ENCODE measurements at regions not wholly inside any gene's neighbourhood (a gene's known extent, or its start where the extent isn't known, plus 50 kb on each side); places are given as distances from the start of the nearest gene placed in this dataset.
A peak's percentile ranks its signal among the peaks of the same experiment; 100 is the strongest.

DNA sequence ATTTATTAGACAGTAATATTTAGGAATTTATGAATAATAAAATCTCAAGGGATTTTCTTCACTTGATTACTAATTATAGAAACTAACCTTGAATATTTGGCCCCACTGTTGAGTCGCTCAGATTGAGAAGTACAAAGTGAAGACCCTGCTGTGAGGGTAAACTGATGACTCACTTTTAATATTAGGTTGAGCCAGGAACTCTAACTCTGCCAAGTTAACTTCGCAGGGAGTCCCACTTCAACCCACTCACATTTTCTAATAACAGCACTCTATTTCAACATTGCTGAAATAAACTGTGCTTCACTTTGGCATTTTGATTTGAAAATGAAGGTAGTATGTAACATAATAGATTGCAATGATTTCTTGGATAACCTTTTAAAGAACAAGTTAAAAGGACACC lies 200.7 kb downstream of the POLR1F start:
- intact Hi-C loops (cut with DNase I): no loop called here
- FAIRE-seq: no peak
- Histone ChIP-seq H3K4me1 (no peaks in the 10 kb centered on the region), H3K4me3 (no peak overlapping the region), H3K36me3 (no peaks in the 10 kb centered on the region), H3K27ac (no peak overlapping the region), H3K27me3 (no peaks in the 10 kb centered on the region), H3K9me3 (no peaks in the 10 kb centered on the region)
- DNase-seq: no peak
- WGBS, 2 donors: 46 to 55% methylated on average over 2 of the region's 2 CpGs
- TF ChIP-seq, protein P1, sequence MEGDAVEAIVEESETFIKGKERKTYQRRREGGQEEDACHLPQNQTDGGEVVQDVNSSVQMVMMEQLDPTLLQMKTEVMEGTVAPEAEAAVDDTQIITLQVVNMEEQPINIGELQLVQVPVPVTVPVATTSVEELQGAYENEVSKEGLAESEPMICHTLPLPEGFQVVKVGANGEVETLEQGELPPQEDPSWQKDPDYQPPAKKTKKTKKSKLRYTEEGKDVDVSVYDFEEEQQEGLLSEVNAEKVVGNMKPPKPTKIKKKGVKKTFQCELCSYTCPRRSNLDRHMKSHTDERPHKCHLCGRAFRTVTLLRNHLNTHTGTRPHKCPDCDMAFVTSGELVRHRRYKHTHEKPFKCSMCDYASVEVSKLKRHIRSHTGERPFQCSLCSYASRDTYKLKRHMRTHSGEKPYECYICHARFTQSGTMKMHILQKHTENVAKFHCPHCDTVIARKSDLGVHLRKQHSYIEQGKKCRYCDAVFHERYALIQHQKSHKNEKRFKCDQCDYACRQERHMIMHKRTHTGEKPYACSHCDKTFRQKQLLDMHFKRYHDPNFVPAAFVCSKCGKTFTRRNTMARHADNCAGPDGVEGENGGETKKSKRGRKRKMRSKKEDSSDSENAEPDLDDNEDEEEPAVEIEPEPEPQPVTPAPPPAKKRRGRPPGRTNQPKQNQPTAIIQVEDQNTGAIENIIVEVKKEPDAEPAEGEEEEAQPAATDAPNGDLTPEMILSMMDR (IDR thresholded peaks at IDR 0.05): no peak
- no peak for ATAC-seq

DNA sequence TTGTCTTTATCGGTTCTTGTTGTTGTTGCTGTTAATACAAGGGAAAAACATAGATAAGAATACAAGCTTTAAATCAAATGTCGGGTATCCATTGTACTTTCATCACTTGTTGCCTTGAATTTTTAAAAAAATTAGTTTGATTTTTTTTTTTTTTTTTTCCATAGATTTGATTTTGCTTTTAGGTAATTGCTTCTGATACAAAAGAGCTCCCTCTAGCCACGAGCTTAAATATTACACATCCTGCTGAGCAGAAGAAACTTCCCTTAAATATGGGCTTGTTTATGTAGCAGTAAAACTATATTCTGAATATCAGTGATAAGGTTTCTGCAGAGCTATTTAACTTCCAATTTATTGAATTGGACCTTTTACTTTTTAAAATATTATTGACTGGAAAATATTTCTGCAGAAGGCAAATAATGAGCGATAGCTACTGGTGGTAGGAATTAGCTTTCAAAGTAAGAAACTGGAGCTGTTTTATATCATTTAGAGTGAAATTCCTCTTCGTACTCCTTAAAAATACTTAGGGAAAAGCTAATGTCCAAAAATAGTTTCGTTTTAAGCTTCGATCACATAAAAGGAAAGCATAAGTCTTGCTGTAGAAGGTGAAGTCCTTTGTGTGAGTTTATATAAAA lies 216.9 kb downstream of the POLR1F start:
- peak; percentile 41 for FAIRE-seq
- TF ChIP-seq, protein P1 (IDR thresholded peaks at IDR 0.05): peak in 2 of 4 donors; percentile 21 to 30
- 37% methylated on average over 7 of the region's 7 CpGs for WGBS, 2 donors
- Histone ChIP-seq H3K4me1 (no peaks in the 10 kb centered on the region), H3K4me3 (no peak overlapping the region), H3K27ac (no peak overlapping the region), H3K36me3 (no peaks in the 10 kb centered on the region), H3K27me3 (no peaks in the 10 kb centered on the region), H3K9me3 (no peaks in the 10 kb centered on the region)
- DNase-seq: no peak
- intact Hi-C loops (cut with DNase I): no loop called here
- ATAC-seq: no peak

DNA sequence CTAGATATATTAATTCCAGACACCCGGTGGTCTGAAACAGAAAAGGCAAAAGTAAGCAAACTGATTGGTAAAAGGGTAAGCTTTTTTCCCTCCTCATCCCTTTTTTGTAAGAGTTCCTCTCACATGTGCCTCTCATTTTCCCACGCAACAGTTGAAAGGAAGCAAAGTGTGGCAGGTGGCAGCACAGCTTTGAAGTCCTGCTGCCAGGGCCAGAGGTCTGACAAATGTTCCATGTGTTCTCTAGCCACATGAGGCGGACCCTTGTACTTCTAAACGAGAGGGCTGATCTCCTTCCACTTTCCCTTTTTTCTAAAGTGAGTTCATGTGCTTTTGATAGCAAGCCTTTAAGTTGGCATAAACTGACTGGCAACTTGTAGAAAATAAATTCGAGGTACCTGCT lies 217.5 kb downstream of the POLR1F start:
- no peak overlapping the region for H3K4me3 ChIP-seq
- no peak overlapping the region for H3K27ac ChIP-seq
- intact Hi-C loops (cut with DNase I): no loop called here
- H3K9me3 ChIP-seq: no peaks in the 10 kb centered on the region
- H3K27me3 ChIP-seq: no peaks in the 10 kb centered on the region
- TF ChIP-seq, protein P1 (IDR thresholded peaks at IDR 0.05): no peak
- no peaks in the 10 kb centered on the region for H3K4me1 ChIP-seq
- DNase-seq (no peak), ATAC-seq (no peak), FAIRE-seq (no peak)
- no peaks in the 10 kb centered on the region for H3K36me3 ChIP-seq
- WGBS, 2 donors: 46 to 63% methylated on average over 5 of the region's 5 CpGs

DNA sequence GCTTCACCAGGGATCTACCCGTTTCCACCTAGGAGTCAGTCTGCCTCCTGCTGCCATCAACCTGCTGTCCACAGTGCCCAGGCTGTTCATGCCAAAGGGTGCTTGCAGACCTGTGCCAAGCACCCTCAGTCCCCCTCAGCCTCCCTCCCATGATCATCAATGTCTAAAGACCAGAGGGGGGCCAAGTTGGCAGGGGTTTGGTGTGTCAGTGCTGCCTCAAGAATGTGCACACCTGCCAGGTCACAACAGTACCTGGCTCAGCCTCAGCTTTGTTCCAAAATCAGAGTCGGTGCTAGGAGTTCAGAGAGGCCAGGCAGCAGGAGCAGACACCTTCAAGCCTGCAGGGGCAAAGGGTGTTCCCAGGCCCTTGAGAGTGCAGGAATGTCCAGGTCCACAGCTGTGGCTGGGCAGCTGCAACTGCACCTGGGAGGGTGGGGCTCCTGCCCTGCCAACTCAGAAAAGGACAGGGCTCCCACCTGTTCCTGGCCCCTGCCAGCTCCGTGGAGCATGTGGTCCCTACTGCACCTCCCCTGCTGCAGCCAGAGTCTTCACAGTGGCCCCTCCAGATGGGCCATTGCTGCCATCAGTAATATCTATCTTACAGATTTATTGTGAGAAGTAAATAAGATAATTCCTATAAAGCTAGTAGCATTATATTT lies 219.5 kb downstream of the POLR1F start:
- intact Hi-C loops (cut with DNase I): no loop called here
- Histone ChIP-seq H3K4me1 (no peaks in the 10 kb centered on the region), H3K27ac (no peak overlapping the region), H3K9me3 (no peaks in the 10 kb centered on the region), H3K36me3 (no peaks in the 10 kb centered on the region), H3K4me3 (no peak overlapping the region), H3K27me3 (no peaks in the 10 kb centered on the region)
- DNase-seq (peak in 3 of 6 donors; percentile 3 to 47 (median 43)), ATAC-seq (no peak), FAIRE-seq (no peak)
- TF ChIP-seq, protein P1 (IDR thresholded peaks at IDR 0.05): no peak
- 53 to 70% methylated on average over 3 of the region's 3 CpGs for WGBS, 2 donors

DNA sequence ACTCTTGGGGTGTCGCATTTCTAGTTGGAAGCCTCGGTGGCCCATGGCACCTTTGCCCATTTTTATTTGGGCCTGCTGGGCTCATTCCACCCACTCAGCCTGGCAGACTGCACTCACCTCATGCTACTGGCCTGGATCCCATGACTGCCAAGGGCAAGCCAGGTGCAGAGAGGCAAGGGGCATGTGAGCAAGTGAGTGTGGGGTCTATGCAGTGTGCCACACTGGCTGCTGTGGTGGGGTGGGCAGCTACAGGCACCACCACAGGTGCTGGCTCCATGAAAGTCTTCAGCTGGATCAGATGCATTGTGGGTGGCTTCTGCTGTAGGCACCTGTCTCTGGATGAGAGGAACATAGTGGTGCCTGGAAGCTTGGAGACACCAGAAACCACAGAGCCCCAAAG lies 220.8 kb downstream of the POLR1F start:
- 55 to 74% methylated on average over 2 of the region's 2 CpGs for WGBS, 2 donors
- Histone ChIP-seq H3K9me3 (no peaks in the 10 kb centered on the region), H3K36me3 (no peaks in the 10 kb centered on the region), H3K4me1 (no peaks in the 10 kb centered on the region), H3K27me3 (no peaks in the 10 kb centered on the region), H3K4me3 (no peak overlapping the region), H3K27ac (no peak overlapping the region)
- DNase-seq (peak in 2 of 6 donors; percentile 5 to 27), FAIRE-seq (no peak), ATAC-seq (no peak)
- TF ChIP-seq, protein P1 (IDR thresholded peaks at IDR 0.05): no peak
- intact Hi-C loops (cut with DNase I): no loop called here
